K562 (cell line): ENCODE measurements at regions not wholly inside any gene's neighbourhood (a gene's known extent, or its start where the extent isn't known, plus 50 kb on each side); places are given as distances from the start of the nearest gene placed in this dataset.
A peak's percentile ranks its signal among the peaks of the same experiment; 100 is the strongest.

Source experiments
- ATAC-seq: fragments of 200-7000 bp; cut with Tn5 transposase; 3 replicates; pipeline ENCODE4 v1.9.1; 2020; ENCODE audit warnings: moderate library complexity
- BruUV-seq: library from RNA; stranded (reverse); fragments of 400-500 nt; replicated peaks from 2 replicates; lab custom pipeline; 2021; lab: Mats Ljungman, UMichigan
- CTCF ChIA-PET: fragments of 300-600 bp; formaldehyde crosslinking; extraction: SDS; loops from one replicate; lab custom pipeline; 2021; ENCODE audit warnings: low intra/inter-chr PET ratio; lab: Yijun Ruan, JAX
- POLR2A ChIA-PET: fragments of 300-600, 350-650 bp; sonication (Branson Sonifier 250); formaldehyde crosslinking; extraction: SDS; loops from one replicate; lab custom pipeline; 2021; ENCODE audit warnings: antibody characterized with exemption, inconsistent platforms; lab: Yijun Ruan, JAX
- DNase-seq, 4 experiments: peaks; one replicate each; pipeline versions ENCODE4 v3.0.0 to v3.0.0-alpha.2; 2011 to 2018; ENCODE audit warnings: low spot score in 3 of 4, mixed read lengths in 3 of 4; ENCODE audit errors: extremely low read depth in 1 of 4
- FAIRE-seq: peaks from 2 replicates; lab custom pipeline; 2011; peaks lifted over from hg19 to GRCh38; lab: Jason Lieb, UNC
- H2AFZ ChIP-seq: 2 replicates; pipeline ENCODE4 v1.6.0; 2011; ENCODE audit warnings: low read depth, low read length, control low read depth, inconsistent platforms
- H3K27ac ChIP-seq: fragments of 200-600 bp; 3 replicates; pipeline ENCODE4 v1.8.0; 2011; ENCODE audit warnings: low read depth, mild to moderate bottlenecking, control low read depth, inconsistent platforms, low read length, moderate library complexity, mixed read lengths; ENCODE audit errors: extremely low read depth
- H3K27me3 ChIP-seq, 2 experiments: fragments of 300-600 bp in 1 of 2; 2 replicates in 1 of 2; 3 replicates in 1 of 2; pipeline versions ENCODE4 v1.6.0 to v1.8.0; 2011; ENCODE audit warnings: inconsistent platforms in 2 of 2, low read length in 2 of 2, mild to moderate bottlenecking in 1 of 2, mixed read lengths in 1 of 2, moderate library complexity in 1 of 2; ENCODE audit not compliant: control insufficient read depth in 2 of 2, insufficient read depth in 2 of 2
- H3K36me3 ChIP-seq: fragments of 300-600 bp; 3 replicates; pipeline ENCODE4 v1.8.0; 2011; ENCODE audit warnings: mild to moderate bottlenecking, low read length, inconsistent platforms; ENCODE audit not compliant: control insufficient read depth, insufficient read depth
- H3K4me1 ChIP-seq, 2 experiments: fragments of 200-600 bp in 1 of 2; replicated peaks in 1 of 2; 2 replicates in 1 of 2; 3 replicates in 1 of 2; pipeline versions ENCODE4 v1.5.1 to v1.8.0; 2011; ENCODE audit warnings: inconsistent platforms in 2 of 2, low read length in 2 of 2, mild to moderate bottlenecking in 1 of 2, mixed read lengths in 1 of 2, moderate library complexity in 1 of 2; ENCODE audit not compliant: control insufficient read depth in 2 of 2, insufficient read depth in 2 of 2
- H3K4me2 ChIP-seq: 2 replicates; pipeline ENCODE4 v1.6.1; 2011; ENCODE audit warnings: low read length, control low read depth, inconsistent platforms, mixed read lengths; ENCODE audit not compliant: insufficient read depth
- H3K4me3 ChIP-seq: fragments of 200-600 bp; sonication (generic), shearing (Covaris generic); 2 replicates; pipeline ENCODE4 v1.5.1; 2016; ENCODE audit warnings: control low read depth, inconsistent platforms
- H3K79me2 ChIP-seq: fragments of 200-600 bp; 3 replicates; pipeline ENCODE4 v1.8.0; 2011; ENCODE audit warnings: low read length, inconsistent platforms; ENCODE audit not compliant: control insufficient read depth, insufficient read depth
- H3K9ac ChIP-seq, 2 experiments: 2 replicates each; pipeline versions ENCODE4 v1.6.0 to v1.6.1; 2011; ENCODE audit warnings: low read depth in 2 of 2, low read length in 2 of 2, control low read depth in 1 of 2, inconsistent platforms in 1 of 2, mild to moderate bottlenecking in 1 of 2, mixed read lengths in 1 of 2; ENCODE audit not compliant: insufficient read depth in 1 of 2
- H3K9me1 ChIP-seq: one replicate; pipeline ENCODE4 v1.6.0; 2011; ENCODE audit warnings: inconsistent platforms, mild to moderate bottlenecking, low read length, moderate library complexity; ENCODE audit not compliant: control insufficient read depth, insufficient read depth
- H3K9me3 ChIP-seq: replicated peaks from 2 replicates; pipeline ENCODE4 v1.5.1; 2011; ENCODE audit warnings: low read depth, low read length, inconsistent platforms; ENCODE audit not compliant: control insufficient read depth, insufficient read depth
- H4K20me1 ChIP-seq: replicated peaks from 2 replicates; pipeline ENCODE4 v1.6.1; 2011; ENCODE audit warnings: low read length, inconsistent platforms, mixed read lengths; ENCODE audit not compliant: control insufficient read depth, insufficient read depth
- CREB5 ChIP-seq: fragments of 250-450 bp; sonication (Bioruptor Pico); IDR thresholded peaks from 2 replicates; pipeline ENCODE4 v1.5.0; 2020; ENCODE audit warnings: mild to moderate bottlenecking
- DMBX1 ChIP-seq: fragments of 250-450 bp; sonication (Bioruptor Pico); IDR thresholded peaks from 2 replicates; pipeline ENCODE4 v1.8.0; 2022; ENCODE audit warnings: inconsistent platforms, mild to moderate bottlenecking, moderate library complexity, borderline replicate concordance
- EP400 ChIP-seq: fragments of 450-650 bp; IDR thresholded peaks from 2 replicates; pipeline ENCODE4 v1.6.1; 2017; ENCODE audit warnings: antibody characterized with exemption, mild to moderate bottlenecking, moderate library complexity
- HSF4 ChIP-seq: fragments of 250-450 bp; sonication (Bioruptor Pico); IDR thresholded peaks from 2 replicates; pipeline ENCODE4 v2.1.2; 2022; ENCODE audit warnings: mild to moderate bottlenecking, moderate library complexity, borderline replicate concordance
- NONO ChIP-seq, 2 experiments: fragments of 200-400 bp in 1 of 2; fragments of 450-650 bp in 1 of 2; formaldehyde crosslinking in 1 of 2; IDR thresholded peaks; 2 replicates each; pipeline ENCODE4 v1.6.1; 2017; ENCODE audit warnings: low read depth in 2 of 2, mild to moderate bottlenecking in 2 of 2, moderate library complexity in 2 of 2, low read length in 1 of 2
- SIN3A ChIP-seq, 2 experiments: fragments of 150-350 bp in 1 of 2; IDR thresholded peaks; 2 replicates each; pipeline ENCODE4 v1.6.1; 2011 to 2016; ENCODE audit warnings: borderline replicate concordance in 2 of 2, low read depth in 2 of 2, low read length in 2 of 2, mild to moderate bottlenecking in 2 of 2, moderate library complexity in 2 of 2; ENCODE audit not compliant: control insufficient read depth in 1 of 2
- ZBTB43 ChIP-seq: sonication (generic); formaldehyde crosslinking; IDR thresholded peaks from 2 replicates; pipeline ENCODE4 v1.8.0; 2023; ENCODE audit warnings: mild to moderate bottlenecking, missing genetic modification reagents
- ZNF311 ChIP-seq: fragments of 250-450 bp; sonication (Bioruptor Pico); IDR thresholded peaks from 2 replicates; pipeline ENCODE4 v1.4.0; 2020; ENCODE audit warnings: mild to moderate bottlenecking, moderate library complexity
- ZSCAN29 ChIP-seq: fragments of 450-650 bp; IDR thresholded peaks from 2 replicates; pipeline ENCODE4 v1.6.1; 2017
- WGBS: fragments of 100-300 bp; shearing (Covaris generic); methylation state at CpG from one replicate; pipeline ENCODE4 v1.1.6; 2016; ENCODE audit warnings: low coverage, mixed read lengths; ENCODE audit not compliant: insufficient coverage; ENCODE audit errors: missing lambda C conversion rate; 5-methylcytosine and 5-hydroxymethylcytosine counted together
- in situ Hi-C: fragments of 300-500 bp; cut with MboI; formaldehyde crosslinking; loops from 4 replicates; pipeline ENCODE4 v1.15.0; 2018; ENCODE audit warnings: inconsistent platforms, mixed read lengths
- intact Hi-C: fragments of 100-400 bp; cut with micrococcal nuclease; formaldehyde crosslinking; loops from 2 replicates; pipeline ENCODE4 v1.14.2; 2022

DNA sequence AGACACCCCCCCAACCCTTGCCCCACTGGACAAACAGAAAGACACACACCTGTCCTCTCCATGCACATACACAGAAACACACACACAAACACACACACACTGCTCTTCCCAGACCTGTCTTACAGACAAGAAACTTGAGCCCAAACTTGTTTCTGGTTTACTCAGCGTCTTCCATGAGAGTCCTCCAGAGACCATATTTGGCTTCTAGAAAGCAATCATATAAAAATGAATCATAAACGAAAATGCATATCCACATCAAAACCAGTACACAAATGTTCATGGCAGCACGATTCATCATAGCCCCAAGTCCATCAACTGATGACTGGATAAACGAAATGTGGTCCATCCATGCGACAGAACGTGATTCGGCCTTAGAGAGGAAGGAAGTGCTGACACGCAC is 84.2 kb upstream of the ASAP2 start (continued):
- TF ChIP-seq HSF4 (CRISPR knock-in tag) (no peak), CREB5 (no peak)

- Histone ChIP-seq H3K79me2 (no peaks in the 10 kb centered on the region), H3K36me3 (no peaks in the 10 kb centered on the region), H4K20me1 (no peaks in the 10 kb centered on the region), H3K9me3 (no peaks in the 10 kb centered on the region), H3K4me3 (no peak overlapping the region), H3K4me1 (no peaks in the 10 kb centered on the region; a peak in 1 of 5 replicates), H3K27me3 (no peaks in the 10 kb centered on the region), H3K4me2 (no peak overlapping the region), H3K27ac (no peak overlapping the region; the same call in 2 of the 3 replicates), H2AFZ (peak overlapping the region; percentile 33; the same call in 1 of the 2 replicates), H3K9me1 (no peaks in the 10 kb centered on the region), H3K9ac (no peak overlapping the region; a peak in 1 of 4 replicates)
- ChIA-PET POLR2A (no interaction called here), CTCF (no interaction called here)
- intact Hi-C loops = loop anchor here (10.0 kb wide), 1 partner anchor 604 kb away; no protein-coding TSS in a partner anchor
- peak; percentile 77 for ATAC-seq
- in situ Hi-C loops = no loop called here
- no peak for FAIRE-seq
- BruUV-seq = no TSS peak
- peak in 1 of 4 experiments; percentile 38 for DNase-seq
- 23% methylated on average over 11 of the region's 11 CpGs for WGBS
- TF ChIP-seq ZBTB43 (CRISPR knock-in tag) (no peak), DMBX1 (CRISPR knock-in tag) (no peak), NONO (IDR thresholded peaks at IDR 0.05; ENCODE audit: low read depth in 2 of 2, low read length in 1 of 2) (no peak), EP400 (no peak), ZNF311 (CRISPR knock-in tag) (no peak), SIN3A (IDR thresholded peaks at IDR 0.05; ENCODE audit: borderline replicate concordance in 2 of 2, control insufficient read depth in 1 of 2, low read depth in 2 of 2, low read length in 2 of 2) (no peak), ZSCAN29 (no peak)
These were observed 88.1 kb upstream of the ASAP2 start for GRCh38 chr2:9118383-9118960.
